Stimulated activated CD4-positive, alpha-beta T cell treated with anti-CD3 and anti-CD28 coated beads, Interleukin-2, amount 100 ng/mL, for 24 hours (primary cell): ENCODE measurements at regions not wholly inside any gene's neighbourhood (a gene's known extent, or its start where the extent isn't known, plus 50 kb on each side); places are given as distances from the start of the nearest gene placed in this dataset.

Experiments
- DNase-seq, 2 donors: peaks; one replicate each; pipeline ENCODE4 v3.0.0-alpha.2; 2020

DNA sequence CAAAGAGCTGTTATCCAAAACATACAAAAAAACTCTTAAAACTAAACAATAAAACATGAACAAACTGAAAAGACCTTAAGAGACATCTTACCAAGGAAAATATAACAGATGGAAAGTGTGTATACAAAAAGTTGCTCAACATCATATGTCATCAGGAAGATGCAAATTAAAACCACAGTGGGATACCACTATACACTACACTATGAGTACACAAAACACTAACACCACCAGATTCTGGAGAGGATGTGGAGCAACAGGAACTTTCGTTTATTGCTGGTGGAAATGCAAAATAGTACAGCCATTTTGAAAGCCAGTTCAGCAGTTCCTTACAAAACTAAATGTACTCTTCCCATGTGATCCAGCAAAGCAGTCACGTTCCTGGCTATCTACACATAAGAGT lies 221.4 kb downstream of the CMPK2 start:
- no peak for DNase-seq

DNA sequence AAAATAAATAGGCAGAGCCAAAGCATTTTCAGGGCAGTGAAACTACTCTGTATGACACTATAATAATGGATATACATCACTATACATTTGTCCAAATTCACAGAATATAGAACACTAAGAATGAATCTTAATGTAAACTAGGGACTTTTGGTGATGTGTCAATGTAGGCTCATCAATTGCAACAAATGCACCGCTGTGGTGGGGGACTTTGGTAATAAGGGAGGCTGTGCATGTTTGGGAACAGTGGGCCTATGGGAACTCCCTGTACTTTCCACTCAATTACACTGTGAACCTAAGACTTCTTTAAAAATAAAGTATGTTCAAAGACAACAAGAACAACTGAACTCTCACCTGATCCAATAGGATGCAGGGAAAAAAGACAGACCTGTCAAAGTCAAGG lies 220.7 kb downstream of the CMPK2 start:
- DNase-seq: no peak

DNA sequence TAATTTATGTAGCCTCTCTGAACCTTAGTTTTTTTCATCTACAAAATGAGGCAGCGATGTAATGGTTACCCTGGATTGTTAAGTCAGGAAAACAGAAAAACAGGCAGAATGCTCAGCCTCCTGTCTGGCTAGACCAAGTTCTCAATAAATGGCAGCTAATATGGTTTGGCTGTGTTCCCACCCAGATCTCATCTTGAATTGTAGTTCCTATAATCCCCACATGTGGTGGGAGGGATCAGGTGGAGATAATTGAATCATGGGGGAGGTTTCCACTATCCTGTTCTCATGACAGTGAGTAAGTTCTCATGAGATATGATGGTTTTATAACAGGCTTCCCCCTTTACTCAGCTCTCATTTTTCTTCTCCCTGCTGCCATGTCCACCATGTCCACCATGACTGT lies 220.0 kb downstream of the CMPK2 start:
- no peak for DNase-seq

DNA sequence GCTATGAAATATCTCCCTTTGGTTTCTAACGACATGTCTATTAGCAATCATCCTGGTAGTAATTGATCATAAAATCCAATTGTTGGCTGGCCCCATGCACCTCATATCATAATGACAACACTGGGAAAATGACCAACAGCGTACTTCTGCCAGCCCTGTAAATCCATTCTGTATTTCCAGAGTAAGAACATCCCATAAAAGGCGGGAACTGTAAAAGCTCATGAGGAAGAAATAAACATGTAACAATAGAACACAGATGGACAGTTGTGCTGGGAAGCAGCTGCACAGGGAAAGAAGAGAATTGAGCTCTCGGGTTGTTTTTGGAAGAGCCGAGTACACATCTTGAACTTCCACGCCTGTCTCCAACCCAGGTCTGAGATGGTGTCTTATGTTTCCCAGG lies 218.7 kb downstream of the CMPK2 start:
- no peak for DNase-seq

DNA sequence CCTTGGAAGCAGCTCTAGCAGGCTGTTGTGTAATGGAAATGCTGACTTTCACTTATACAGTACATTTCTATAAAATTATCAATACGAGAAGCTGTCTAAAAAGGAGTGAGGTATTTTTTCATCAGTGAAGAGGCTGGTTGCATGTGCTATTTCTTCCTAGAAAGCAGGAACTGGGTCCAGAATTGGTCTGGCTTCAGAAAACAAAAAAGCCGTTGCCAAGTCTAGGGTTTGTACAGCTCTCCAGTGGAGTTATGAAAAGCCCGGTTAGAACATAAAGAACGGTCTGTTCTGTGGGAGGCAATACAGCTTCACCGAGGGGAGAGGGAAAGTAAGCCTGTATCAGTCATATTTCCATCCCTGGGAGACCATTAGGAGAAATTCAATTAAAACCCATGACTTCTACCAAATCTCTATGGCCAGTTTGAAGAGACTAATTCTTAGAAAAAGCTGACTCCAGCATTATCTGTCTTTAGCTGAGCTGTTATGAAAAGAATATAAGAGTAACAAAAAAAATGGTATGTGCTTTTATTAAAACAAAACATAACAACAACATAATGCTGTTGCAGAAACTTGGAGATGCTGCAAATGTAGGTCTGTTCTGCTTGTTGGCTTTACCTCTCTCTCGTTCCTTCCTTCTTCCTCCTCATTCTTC lies 217.0 kb downstream of the CMPK2 start:
- no peak for DNase-seq

DNA sequence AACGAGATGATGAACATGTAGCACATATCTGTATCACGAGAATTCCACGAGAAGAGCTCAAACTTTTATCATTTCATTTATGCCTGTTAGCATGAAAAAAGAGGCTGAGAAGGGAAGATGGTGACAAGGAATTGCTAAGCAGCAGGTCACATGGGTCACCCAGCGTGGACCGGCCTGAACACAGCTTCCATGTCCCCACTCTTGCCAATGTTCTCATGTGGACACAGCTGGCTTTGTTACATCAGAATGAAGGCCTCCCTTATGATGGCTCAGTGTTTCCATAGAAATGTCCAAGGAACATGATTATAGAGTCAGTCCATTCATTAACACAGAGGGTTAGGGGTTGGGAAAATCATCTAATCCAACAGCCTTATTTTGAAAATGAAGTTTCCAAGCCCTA lies 215.4 kb downstream of the CMPK2 start:
- no peak for DNase-seq

DNA sequence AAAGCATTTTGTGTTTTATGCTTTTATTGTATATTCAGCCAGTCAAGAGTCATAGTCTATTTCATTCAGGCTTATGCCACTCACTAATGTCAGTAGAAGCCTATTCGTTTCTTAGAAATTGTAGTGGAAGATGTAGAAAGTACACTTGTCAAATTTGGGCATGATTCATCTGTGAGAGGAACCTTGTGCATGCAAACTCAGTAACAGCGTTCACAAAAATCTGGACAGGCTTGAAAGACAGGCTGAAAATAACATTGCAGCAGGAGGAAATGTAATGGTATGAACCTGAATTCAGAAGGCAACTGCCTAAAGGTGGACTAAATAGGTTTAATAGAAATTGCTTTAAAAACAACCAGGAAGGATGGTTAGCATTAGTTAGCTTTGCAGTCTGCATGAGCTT lies 213.5 kb downstream of the CMPK2 start:
- DNase-seq: no peak

DNA sequence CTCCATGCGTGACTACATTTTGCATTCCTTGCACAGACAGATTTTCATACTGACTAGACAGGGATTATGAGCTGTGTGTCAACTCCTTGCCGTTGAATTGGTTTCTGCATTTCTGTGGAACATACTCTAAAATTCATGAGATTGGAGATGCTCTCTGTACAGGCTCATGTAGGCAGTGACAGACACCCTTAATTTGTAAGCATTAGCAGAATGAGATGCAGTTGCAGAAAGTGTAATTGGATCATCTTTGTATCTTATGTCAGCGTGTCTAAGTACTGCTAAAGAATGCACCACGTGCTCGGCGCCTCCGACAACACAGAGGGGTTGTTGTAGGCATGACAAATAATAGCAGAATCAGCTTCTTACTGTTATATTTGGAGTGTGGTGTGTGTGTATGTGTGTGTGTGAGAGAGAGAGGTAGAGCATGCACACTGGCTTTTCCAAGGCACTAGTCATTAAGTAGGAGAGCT lies 212.4 kb downstream of the CMPK2 start:
- DNase-seq: no peak

DNA sequence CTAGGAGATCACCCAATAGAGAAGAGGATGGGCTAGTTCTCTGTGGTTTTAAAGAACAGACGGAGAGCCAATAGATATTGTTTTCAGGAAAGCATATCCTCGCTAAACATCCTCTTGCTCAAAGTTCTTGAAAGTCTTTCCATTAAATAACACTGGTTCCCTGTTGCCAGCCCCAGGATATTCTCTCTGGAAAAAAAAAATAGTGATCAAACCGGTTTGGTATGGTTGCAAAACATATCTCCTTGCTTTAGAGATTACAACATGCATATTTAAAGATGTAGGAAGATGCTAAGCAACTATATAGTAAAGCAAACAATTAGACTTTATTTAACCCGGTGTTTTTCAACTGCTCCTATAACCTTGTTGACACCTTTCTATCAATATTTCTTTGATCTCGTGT lies 211.4 kb downstream of the CMPK2 start:
- no peak for DNase-seq

DNA sequence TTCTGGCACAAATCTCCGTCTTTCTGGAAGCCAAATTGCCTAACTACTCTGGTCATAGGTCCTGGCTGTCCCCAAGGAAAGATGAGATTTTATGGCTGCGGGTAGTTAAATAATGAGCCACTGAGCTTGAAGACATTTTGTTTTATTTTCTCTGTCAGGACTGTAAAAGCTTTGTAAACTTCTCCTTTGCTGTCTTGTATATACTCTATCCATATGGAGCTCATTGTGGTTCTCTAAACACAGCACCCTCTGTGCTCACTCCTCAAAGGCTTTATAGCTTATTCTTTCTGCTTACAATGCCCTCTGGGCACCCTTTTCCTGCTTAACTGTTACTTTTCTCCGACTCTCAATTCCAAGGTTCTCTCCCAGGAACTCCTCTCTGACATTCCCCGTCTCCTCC lies 209.1 kb downstream of the CMPK2 start:
- no peak for DNase-seq

DNA sequence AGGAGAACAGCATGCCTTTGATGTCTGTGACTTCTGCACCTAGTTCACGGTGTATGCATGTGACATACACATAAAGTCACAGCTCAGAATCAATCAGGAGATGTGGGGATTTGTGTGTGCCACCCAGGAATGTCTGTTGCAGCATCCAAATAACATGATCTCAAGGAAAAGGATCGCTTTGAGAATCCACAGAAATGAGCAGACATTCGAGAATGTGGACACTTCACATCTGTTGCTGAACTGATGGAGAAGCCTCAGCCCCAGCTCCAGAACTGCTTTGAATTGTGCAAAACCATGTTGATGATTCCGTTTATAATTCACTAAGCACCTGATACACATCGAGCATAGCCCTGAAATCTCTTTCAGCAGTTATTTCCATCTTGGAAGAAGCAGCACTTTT lies 208.6 kb downstream of the CMPK2 start:
- DNase-seq: no peak

DNA sequence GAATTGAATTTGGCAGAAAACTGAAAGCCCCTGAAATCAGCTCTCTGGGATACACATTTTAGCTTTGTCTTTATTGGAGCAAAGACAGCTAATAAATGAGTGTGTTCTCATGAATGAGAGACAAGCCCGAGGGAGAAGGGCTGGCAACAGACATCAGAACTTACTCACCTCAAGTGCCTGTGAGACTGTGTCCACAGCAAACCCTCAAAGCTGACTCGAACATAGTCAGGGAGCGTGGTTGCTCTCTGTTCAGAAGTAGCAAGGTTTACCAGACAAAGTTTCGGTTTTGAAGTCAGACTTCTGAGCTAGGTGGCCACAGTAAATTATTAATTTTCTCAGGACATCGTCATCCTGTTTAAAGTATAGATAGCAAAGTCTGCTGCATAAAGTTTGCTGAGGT lies 207.9 kb downstream of the CMPK2 start:
- no peak for DNase-seq

DNA sequence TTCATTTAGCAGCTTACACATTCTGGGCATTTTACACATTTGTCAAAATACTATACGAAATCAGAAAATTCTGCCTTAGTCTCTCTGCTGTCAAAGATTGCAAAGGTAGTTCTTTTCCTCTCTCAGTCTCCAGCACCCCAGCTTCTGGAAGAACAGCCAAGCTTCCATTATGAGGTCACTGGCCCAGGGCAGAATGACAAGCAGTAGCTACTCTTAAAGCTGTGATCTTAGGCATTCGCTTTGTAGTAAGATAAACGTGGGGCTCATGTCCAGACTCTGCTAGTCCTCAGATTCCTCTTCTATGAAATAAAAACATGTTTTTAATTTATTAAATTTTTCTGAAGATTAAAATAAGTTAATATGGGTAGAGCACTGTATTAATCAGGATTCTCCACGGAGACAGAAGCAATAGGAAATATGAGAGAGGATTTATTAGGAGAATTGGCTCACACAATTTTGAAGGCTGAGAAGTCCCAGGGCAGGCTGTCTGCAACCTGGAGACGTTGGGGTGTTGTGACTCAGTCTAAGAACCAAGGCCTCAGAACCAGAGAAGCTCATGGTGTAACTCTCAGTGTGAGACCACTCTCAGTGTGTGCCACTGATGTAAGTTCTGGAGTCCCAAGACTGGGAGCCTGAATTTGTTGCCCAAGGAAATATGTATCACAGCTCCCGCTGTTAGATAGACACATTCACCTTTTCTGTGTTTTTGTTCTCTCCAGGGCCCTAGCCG lies 201.2 kb downstream of the CMPK2 start:
- DNase-seq: no peak

DNA sequence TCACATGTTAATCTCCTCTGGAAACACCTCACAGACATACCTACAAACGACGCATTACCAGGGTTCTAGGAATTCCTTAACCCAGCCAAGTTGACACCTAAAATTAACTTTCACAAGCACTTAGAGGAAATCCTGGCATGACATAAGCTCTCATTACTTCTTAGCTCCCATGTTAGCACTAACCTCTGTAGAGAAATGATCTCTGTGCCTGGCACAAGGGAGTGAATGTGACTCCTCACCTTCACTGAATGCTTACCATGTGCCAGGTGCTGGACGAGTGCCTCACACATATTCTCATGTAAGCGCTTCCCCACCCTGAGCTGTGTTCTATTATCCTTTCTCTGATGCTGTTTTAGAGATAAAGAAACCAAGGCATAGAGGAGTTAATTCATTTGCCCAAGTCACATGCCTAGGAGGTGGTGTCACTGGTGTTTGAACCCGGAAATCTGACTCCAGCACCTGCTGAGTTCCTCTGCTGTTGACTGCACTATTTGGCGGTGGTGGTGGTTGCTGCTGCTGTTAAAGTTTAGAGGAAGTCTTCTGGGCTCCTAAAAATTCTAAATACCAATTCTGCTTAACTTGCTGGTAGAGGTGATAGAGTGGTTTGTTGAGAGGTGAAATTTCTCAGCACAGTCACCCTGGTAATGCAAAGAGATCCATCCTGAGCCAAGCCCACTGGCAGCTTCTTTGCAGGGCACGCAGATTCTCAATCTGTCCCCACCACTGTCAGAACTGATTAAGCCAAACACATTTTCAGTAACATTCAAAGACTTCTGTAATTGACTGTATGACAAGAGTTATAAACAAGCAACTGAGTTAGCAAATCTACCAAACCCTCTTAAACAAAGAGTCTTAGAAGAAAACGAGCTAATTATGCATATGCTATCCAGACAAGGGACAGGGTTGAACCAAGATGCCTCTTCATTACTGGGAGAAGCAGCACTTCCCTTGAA lies 200.3 kb downstream of the CMPK2 start:
- DNase-seq: no peak

DNA sequence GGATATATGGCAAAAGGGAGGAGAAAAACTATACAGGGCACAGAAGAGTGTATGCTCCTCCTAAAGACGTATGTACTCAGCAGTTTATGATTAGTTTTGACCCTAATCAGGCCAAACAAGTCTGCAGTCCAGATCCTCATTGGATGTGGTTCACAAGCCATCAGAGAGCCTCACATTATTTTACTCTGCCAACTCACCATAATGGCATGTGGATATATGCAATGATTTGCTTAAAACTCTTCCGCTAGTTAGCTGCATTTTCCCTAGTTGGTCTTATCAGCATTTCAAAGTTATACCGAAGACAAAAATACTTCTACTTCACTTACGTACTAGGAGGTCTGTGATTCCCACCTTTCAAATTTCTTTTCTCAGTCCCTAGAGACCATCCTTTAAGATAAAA lies 198.4 kb downstream of the CMPK2 start:
- no peak for DNase-seq

DNA sequence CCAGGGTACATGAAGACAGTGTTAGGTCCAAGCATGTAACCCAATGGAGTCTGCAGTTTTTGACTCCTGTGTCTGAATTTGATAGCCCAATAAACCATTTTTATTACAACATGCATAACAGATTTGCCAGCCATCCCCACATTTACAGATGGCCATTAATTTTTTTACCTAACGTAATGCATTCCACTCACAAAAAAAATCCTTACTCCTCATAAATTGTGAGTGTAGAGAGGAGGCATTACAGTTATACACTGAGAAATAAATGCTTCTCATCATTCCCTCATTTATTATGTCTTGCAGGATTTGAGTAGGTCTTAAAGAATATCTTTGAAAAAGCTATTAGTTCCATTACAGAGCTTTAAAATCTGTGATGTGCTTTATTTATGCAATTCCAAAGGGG lies 193.8 kb downstream of the CMPK2 start:
- DNase-seq: no peak

DNA sequence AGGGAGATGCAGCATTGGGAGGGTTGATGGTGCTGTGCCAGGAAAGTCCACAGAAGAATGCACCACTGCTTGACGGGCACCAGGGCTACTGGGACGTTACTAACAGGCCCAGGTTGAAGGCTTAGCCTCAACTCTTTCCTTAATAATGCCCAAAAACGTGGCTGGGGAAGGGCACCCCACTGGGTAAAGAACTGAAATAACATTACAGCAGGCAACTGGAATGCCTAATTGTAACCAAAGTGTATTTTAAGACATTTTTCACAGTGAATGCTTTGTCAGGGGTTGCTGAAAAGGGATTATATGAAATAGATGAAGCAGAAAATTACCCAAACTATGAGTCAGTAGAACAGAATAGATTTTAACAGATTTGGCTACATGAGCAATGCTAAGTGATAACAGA lies 191.3 kb downstream of the CMPK2 start:
- no peak for DNase-seq

DNA sequence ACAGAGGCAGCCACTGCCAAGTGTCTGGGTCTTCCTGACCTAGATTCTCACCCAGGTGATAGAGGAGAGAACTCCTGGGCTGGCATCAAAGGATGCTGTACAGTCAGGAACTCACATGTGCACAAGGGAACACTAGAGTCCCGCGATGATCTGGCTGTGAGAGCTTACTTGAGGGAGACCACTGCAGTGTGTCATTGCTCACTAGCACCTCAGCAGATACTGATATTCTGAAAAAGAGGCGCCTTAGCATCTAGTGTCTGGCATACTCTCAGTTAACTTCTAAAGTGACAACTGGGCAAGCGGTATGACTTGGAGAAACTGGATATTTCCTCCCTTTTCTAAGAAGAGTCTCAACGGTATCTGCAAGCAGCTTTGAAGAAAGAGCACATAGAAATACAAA lies 189.9 kb downstream of the CMPK2 start:
- DNase-seq: no peak

DNA sequence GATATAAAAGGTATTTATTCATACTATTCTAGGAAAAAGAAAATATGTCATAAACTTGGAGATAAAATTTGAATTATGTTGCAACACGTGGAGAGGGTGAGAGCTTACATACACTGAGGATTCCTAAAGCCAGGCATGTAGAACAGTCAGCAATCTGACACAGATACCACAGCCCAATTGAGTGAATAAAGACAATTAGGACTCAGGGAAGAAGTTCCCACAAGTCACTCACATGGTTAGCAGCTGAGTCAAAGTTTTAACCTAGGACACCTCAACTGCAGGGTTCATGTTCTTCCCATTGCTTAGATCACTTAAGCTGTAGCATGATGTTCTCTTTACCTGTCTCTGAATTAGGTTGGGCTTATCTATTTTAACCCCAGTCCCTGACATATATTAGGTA lies 189.5 kb downstream of the CMPK2 start:
- DNase-seq: no peak

DNA sequence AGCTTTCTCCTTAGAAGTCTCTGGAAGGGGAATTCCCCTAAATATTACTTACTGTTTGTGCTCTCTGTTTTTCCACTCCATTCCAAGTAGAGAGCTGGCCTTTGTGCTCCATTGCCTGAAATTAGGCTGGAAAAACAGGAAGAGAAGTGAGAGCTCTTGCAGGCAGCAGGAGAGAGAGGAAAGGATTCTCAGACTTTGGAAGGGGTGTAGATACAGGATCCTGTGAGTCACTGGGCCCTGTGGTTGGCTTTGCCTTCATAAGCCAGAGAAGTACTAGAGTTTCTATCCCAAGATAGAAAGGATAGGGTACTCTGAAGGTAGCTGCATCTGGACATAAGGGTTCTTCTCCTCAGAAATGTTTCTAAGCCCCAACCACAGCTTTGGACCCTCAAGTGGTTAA lies 188.9 kb downstream of the CMPK2 start:
- no peak for DNase-seq

DNA sequence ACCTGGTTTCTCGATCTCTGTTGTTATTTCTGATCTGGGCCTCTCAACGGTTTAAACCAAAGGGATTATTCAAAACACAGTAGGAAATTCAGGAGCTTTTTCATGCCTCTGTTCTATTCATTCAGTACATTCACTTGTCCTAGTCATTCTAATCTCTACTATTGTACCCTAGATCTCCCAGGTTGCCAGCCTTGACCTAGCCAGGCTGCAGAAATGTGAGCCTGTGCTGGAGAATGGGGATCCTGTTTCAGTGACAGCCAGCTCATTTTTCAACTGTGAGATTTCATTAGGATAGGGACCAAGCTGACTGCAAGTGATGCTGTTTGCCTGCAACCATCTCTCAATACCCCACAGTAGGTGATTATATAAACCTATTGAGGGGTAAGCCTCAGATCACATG lies 186.2 kb downstream of the CMPK2 start:
- no peak for DNase-seq

DNA sequence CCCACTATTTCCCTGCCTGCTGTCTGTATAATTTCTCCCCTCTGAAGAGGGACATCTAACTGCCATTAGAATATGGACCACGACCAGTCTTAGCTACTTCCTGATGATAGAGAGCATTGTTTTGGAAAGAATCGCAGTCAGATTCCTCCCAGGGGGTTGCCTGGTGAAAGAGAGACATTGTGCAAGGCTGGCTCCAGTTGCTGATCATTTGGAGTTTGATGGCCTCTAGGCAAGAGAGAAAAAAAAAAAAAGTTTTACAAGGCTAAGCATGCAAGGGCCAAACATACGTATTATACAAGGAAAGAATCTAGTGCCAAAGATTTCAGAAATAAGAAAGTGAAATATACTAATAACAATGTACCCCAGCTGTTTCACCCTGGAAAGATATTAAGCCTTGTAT lies 182.2 kb downstream of the CMPK2 start:
- no peak for DNase-seq

DNA sequence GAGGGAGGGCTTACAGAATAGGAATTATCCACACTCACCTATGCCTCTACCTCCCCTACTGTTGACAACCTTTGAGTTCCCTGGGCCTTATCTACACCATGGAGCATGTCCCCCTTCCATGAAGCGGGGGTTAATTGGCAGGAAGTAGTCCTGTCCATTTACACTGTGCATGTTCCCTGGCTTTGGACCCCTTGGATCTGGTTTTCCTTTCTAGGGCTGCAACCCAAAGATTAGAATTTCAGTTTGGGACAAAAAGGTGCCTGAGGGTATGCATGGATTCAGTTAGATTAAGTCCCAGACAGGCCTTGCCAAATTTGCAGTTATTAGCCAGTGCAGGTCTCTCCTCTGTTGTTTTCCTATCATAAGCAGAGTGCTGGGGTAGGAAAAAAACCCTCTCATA lies 180.3 kb downstream of the CMPK2 start:
- DNase-seq: no peak

DNA sequence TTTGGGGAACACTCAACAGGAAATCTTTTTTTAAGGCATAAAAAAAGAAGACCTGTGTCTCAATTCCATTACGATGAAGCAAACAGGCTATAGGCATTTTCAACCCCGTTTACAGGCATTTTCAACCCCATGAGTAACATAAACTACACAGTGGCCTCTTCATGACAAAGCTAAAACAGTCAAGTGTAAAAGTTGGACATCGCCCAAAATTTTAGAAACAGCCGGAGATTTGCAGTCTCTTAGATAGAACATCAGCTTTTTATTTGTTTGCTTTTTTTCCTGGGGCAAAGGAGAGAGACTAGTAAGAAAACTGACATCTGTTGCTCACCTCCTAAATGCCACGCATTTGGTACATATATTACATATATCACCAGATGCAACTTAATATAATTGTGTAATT lies 173.7 kb downstream of the CMPK2 start:
- DNase-seq: no peak
